ENCODE measurements at regions not wholly inside any gene's neighbourhood (a gene's known extent, or its start where the extent isn't known, plus 50 kb on each side); places are given as distances from the start of the nearest gene placed in this dataset.
"Not testable (repeated sequence)": the region's sequence is repeated elsewhere in the genome, so short reads cannot be mapped to it uniquely, and the experiment has no call there.

DNA sequence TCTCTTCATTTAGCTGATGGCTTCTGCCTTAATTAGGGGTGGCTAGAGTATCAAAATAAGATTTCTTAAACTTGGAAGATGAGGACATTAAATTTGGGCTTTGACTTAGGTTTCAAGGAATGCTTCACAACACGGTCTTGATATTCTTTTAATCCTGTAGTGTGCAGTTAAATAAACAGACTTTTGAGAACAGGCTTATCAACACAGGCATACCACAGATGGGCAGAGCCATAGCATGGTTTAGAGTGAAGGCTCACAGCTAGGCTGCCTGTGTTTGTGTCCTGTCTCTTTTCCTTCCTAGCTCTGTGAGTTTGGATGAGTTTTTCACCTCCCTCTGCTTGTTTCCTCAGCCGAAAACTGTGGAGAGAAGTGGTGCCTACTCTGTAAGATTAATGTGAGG is 102.3 kb upstream of the IPO9 start:
- no peak for DNase-seq (ENCODE audit: low spot score)

DNA sequence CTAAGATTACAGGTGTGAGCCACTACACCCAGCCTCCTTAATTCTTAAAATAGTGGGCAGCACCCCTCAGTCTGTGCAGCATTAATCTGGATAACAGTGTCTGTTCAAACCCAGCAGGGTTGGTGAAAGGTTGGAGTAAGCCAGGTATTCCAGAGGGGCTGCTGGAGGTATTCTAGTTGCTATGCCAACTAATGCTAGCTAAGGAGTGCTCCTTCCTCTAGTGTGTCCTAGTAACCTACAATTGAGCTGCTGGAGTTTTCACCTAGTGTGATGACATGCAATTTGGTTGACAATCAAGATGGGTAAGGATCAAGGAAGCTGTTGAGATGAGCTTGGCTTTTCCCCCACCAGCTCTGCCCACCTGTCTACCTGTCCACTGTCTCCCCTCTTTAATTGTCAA is 100.2 kb upstream of the IPO9 start:
- DNase-seq (ENCODE audit: low spot score) = no peak

DNA sequence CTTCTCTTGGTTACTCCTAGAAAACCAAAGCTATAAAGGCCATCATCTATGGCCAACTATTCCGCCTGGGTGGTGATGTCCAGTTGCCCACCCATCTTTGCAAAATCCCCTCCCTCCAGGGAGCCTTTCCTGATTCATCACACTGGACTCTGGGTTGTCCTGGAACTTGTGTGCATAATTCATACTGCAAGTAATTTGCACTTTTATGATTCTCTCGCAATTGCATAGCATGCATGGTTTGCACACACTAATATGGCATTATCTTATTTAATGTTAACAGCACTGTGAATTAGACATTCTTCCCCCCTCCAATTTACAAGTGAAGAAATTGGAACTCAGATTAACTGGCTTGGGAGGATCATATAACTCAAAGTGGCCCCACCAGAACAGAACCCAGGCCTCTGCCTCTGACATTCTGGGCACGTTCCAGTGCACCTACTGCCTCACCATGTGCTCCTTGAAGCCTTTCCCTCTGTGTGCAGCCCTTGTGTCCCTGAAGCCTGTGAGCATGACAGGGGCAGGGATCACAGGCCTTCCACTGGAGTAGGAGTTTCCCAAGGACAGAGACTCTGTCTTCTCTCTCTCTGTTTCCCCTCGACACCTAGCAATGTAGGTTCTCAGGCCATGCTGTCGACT is 98.9 kb upstream of the IPO9 start:
- DNase-seq (ENCODE audit: low spot score) = no peak

DNA sequence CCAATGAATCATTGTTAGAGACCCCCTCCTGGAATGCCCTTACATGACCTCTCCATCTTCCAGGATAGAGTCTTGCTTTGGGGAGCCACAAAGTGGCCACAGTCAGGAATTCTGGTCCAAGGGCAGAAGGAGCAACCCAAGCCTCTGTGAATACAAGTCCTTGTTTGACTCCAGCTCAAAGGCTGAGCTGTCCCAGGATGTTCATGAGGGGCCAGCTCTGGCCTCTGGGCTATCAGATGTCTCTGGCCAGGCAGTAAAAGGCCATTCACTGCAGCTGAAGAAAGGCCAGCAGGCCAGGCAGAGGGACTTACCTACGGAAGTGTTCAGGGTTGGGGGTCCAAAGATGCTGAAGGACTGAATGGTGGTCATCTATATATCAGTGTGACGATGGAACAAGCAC is 98.3 kb upstream of the IPO9 start:
- no peak for DNase-seq (ENCODE audit: low spot score)

DNA sequence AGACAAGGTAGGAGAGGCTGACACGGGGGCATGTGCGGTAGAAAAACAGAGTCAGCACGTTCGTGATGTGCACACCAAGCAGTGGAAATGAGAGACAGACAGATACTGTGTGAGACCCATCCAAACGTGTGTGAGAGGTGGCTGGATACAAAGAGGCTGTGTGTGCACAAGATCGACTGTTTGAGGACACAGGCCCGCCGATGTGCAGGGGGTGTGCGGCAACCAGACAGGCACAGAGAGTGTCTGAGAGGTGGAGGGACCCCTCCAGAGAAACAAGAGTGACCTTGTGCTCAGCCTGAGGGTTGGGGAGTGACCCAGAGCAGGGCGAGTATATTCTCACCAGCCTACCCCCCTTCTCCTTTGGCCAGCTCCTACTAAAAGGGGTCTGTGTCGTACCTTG is 97.8 kb upstream of the IPO9 start:
- DNase-seq (ENCODE audit: low spot score) = no peak

DNA sequence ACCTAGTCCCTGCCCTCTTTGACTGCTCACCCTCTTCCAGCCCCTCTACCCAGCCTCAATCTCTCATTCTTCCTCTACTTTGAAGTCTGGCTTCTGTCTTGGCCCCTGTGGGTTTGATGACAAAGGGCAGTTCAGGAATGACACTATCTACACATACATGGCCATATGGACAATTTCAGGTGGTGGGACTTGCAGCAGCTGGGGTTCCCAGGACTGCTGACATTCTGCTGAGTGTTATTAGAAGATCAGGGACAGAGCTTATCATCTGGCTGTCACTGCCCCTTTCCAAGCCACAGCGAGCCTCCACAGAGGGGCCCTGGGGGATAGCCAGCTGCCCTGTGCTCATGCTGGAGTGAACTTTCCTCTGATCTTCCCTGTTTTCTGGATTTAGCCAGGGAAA is 97.4 kb upstream of the IPO9 start:
- DNase-seq (ENCODE audit: low spot score) = no peak

DNA sequence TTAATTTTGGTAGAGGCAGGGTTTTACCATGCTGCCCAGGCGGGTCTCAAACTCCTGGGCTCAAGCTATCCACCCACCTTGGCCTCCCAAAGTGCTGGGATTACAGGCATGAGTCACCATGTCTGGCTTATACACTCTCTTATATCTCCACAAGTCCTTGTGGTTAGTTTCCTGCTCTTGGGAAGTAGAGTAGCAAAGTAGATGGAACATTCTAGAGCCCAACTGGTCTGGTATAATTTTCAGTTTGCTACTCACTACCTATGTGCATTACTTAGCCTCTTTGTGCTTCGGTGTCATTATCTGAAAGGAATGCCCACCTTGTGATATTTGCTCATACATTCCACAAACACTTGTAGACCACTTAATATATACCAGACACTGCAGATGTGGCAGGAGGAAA is 96.6 kb upstream of the IPO9 start:
- DNase-seq (ENCODE audit: low spot score) = no peak

DNA sequence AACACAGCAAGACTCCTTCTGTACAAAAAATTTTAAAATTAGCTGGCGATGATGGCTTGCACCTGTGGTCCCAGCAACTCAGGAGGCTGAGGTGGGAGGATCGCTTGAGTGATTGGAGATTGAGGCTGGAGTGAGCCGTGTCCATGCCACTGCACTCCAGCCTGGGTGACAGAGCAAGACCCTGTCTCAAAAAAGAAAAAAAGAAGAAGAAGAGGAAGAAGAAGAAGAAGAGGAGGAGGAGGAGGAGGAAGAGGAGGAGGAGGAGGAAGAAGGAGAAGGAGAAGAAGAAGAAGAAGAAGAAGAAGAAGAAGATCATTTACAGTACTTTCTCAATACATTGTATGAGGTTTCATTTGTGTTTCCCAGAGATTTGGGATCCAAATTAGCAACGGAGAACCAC is 94.7 kb upstream of the IPO9 start:
- DNase-seq (ENCODE audit: low spot score) = not testable (repeated sequence)

DNA sequence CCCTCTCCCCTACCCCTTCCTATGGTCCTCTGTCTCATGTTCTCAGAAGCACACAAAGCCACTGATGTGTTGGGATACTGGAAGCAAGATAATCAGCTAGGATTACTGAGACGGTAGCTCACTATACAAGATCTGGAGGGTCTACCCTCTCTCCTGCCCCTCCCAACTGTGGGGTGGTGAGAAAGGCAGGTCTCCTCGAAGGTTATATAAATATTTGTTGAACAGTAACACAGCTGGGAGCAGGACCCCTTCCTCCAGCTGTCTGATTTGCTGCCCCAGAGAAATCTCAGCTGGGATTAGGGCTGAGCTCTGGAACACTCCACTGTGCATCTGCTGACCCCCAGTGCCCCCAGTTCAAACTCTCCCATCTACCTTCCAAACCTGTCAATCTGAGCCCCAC is 94.2 kb upstream of the IPO9 start:
- DNase-seq (ENCODE audit: low spot score) = no peak

DNA sequence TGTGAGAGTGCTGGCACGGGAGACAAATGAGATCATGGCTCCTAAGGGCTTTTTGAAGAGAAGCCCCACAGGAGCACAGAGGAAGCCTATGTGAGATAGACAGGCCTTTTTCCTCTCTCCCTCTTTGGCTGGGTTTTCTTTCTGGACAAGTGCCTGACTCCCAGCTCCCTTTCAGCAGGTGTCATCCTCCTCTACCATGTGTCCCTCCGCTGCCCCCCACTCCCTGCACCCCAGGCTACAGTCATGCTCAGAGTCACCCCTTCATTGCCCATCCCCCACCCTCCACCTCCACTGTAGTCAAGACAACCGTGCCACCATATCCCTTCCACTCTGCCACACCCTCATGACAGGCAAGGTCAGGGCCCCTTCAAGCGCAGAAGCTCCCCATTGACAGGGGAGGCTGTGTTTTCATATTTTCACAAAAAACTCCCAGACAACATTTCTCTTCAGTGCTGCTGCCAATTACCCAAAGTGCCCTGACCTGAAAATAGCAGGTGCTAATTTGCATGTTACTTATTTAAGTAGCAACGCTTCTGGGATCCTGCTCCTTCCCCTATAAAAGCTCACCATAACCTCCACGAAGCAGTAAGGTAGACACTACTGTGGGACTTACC is 92.1 kb upstream of the IPO9 start:
- DNase-seq (ENCODE audit: low spot score) = no peak

DNA sequence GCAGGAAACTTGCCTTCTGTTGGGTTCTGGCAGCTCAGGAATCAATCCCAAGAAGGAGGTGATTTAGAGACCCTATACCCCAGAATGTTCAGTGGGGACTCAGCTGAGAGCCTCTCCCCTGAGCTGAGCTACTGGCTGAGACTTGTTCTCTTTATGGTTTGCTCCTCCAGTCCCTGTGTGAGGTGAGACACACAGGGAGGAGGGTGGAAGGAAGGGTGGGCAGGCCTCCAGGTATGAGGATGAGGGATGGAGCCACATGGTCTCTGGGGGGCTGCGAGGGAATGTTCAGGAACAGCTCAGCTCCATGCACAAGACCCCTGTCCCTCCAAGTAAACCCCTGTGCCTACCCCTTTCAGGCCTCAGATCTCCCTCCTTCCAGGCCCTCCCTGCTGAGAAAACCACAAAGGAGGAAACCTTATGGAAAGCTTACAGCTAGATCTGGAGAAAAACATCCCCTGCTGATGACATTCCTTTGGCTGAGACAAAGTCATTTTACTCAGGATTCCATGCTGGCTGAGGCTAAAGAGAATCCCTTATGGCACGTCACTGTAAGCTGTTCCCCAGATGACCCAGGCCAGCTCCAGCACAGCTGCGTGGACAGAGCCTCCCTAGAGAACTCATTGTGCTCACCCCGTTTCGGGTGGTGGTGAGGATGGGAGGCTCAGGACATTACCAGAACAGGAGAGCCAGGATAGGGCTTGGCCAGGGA is 91.5 kb upstream of the IPO9 start:
- DNase-seq (ENCODE audit: low spot score) = no peak

DNA sequence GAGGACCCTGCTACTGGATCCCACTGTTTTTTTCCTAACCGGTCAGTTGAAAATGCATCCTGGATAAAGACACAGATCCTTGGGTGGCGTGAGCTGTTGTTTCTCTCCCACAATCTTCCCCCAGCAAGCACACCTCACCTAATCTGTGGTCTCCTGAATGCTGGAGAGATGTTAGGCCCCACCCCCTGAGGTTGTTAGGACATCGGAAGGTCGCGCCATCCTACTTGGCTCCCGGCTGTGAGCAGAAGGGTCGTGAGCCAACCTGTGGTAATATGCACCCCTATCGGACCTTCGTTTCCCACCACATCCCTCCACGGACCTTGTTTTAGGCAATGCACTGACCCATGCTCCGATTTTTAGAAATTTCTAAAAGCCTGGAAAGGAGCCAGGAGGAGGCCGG is 89.9 kb upstream of the IPO9 start:
- no peak for DNase-seq (ENCODE audit: low spot score)

DNA sequence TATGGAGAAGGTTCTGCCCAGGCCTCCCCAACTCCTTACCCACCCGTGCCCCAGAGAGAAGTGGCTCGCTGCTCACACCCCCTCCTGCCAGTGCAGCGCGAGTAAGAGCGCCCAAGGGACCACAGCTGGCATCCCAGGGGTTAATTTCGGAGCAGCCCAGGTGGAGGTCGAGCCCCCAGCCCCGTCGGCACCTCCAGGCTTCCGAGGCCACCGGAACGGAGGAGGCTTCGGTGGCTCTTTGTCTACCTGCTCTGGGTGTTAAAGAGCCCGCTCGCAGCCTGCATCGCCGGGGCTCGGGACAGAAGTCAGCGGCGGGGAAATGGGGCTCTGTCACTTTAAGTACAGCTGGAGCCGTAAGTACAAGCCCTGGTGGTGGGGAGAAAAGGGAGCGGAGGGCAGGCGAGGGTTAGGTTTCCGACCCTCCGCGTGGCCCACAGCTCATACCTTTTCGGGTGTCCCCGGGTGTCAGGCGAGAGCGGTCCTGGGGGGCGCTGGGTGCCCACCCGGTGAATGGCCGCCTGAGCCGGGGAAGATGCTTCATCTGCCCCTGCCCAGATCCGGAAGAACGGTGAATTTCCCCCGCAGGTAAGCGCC is 89.4 kb upstream of the IPO9 start:
- DNase-seq (ENCODE audit: low spot score) = peak; percentile 67

DNA sequence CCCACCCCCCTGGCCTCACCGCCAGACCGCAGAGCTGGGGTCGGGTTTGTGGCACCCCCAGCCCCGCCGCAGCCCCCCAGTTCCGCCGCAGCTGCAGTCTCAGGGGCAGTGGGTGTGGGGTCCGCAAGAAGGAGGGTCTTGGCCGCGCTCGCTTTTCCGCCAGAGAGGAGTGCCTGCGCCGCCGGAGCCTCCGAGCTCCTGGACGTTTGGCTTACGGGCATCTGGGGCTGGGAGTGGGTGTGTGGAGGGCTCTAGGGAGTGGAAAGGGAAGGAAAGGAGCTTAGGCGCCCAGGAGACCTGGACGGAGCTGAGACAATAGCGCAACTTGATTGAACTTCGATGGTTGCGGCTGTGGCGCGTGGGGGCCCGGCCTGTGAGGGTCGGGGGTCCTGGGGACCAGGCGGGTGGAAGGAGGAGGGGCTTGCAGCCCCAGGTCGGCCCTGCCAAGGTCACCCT is 88.8 kb upstream of the IPO9 start:
- DNase-seq (ENCODE audit: low spot score) = no peak

DNA sequence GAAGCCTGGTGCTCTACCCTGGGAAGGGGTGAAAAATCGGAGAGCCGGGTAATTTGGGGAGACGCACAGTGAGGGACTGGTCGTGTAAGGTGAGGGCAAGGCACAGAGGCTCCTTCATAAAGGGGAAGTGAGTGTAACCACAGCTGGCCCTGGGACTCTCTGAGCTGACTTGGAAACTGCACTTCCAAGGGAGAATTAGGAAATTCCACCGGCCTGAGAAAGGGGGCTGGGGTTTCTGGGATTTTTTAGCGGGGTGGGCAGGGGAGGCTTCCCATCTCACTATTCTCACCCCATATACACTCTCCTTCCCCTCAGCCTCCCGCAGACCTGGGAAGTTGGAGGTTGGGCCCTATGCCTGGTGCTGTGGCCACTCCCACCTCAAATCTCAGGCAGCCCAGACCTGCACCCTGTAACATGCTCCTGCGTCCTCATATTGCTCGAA is 88.3 kb upstream of the IPO9 start:
- DNase-seq (ENCODE audit: low spot score) = no peak

DNA sequence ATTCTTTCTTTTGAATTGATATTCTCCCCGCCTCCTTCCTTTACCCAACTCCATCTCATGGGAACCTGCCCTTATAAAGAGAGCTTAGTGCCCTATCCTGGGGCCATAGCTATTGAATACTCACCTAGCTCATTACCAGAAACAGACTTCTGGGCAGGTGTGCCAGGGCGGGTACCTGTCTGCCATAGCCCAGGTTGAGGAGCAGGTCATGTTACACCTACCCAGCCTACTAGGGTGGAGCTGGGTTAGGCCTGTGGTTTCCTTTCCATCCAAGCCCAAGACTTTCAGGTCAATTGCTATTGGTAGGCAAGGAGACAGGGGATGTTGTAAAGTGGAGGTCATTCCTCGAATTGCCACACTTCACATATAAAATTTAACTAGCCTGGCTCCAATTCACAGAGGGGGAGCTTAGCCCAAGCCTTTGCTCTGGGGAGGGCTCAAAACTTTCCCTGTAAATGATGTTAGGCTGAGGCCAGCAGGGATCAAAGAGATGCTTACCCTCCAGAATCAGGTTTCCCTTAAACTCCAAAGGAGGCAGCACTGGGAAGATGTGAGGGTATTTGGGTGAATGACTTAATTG is 87.1 kb upstream of the IPO9 start:
- no peak for DNase-seq (ENCODE audit: low spot score)

DNA sequence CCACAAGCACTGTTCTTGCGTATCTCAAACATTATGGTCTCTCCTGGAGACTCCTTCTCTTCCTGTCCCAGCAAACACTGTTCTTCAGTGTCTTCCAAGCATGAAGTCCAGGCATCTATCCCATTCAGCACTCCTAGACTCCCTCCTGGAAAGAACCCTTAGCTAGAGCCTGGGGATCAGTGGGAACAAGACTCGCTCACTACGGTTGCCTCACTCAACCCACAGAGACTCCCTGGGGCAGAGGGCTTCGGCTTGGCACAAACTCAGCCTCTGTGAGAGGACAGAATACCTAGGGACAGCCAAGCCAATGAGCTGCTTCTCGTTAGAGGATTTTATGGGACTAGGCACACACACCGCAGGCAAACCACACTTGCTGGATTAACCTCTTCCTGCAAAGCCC is 86.5 kb upstream of the IPO9 start:
- no peak for DNase-seq (ENCODE audit: low spot score)

DNA sequence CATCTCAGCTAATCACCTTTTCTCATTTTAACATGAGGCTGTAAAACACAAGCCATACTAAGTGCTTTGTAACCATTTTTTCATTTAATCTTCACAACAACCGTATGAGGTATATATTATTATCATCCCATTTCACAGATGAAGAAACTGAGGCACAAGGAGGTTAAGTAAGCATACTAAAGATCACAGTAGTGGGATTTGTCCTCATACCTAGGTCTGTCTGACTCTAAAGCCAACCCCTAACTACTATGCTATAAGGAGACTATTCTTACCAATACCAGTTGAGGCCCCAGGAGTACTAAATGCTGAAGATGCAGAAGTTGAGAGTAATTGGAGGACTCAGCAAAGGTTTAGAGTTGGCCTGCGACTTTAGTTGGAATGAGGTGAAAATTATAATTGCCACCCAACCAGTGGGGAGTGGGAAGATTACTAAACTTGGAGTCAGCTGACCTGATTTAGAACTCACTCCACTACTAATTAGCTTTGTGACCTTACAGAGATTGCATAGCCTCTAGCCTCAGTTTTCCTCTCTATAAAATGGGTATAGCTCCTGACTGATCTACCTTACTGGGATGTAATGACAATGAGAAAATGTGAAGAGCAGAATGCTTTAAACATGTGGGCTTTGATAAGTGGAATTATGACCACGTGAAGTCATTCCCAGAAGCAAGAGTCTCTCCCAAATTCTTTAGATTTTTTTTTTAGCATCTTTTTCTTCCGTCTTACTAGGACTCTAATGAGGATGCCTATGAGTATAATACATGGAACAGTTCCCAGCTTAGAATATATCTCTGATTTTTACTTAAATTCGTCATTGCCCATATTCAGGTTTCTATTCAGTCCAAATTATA is 85.8 kb upstream of the IPO9 start:
- no peak for DNase-seq (ENCODE audit: low spot score)

DNA sequence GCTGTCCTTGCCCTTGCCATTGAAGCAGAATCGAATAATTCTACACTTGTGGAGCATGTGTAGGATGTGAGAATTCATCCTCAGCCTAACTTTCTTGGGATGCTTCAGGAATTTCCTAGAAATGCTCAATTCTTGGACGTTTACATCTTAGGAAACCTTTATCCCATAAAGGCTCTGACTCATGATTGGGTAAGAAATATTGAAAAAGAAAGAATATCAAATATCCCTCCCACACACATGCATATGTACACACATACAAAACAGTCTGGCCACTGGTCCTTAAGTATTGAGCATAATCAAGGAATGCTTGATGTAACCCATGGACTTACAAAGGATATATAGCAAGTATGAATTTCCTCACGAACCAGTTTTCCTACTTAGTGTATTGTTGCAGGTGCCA is 83.9 kb upstream of the IPO9 start:
- no peak for DNase-seq (ENCODE audit: low spot score)

DNA sequence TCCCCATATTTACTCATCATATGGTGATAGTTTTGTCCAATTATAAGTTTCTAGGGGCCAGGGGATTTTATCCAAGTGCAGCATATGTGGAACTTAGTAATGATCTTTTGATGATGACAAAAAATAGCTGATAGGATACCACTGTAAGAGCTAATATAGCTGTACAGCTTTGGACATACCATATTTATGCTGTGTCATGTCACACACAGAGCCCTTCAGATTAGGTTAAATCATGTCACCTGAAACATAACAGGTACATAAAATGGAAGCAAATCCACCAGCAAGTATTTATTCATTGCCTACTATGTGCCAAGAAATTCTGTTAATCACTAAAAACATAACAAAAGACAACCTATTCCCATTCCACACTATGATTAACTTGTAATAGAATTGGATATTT is 82.8 kb upstream of the IPO9 start:
- DNase-seq (ENCODE audit: low spot score) = no peak

DNA sequence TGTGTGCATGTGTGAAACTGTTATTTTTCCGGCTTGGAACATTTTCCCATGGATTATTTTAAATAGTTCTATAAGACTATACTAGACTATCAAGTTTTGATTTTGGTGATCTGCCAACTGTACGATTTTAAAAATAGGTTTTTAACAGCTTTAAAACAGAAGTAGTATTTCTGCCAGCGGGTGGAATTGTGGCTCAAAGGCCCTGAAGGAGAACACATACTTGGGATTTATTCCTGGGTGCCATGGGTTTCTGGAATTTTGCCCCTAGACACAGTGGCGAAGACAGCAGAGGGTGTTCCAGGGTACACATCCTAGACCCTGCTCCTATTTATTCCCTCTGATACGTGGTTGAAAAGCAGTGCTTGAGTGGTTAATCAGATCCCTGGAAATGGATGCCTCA is 81.7 kb upstream of the IPO9 start:
- DNase-seq (ENCODE audit: low spot score) = no peak

DNA sequence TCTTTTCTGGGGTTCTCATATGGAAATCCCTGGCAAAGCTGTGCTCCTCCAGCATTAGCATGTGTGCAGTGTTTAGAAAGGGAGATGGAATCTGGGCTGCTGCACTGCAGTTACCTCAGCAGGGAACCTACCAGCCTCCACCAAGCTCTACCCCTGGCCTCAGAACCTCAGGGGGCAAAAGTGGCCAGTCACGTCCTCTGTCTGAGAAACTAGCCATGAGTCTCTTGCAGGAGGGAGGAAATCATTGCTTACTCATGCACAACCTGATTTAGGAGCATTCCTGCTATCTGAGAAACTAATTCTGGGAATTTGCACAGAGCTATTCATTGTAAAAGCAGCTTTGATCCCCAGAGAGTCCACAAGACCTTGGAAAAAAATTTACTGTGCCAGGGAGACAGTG is 80.6 kb upstream of the IPO9 start:
- no peak for DNase-seq (ENCODE audit: low spot score)
